Smooth muscle cell (in vitro differentiated cells): ENCODE measurements at regions not wholly inside any gene's neighbourhood (a gene's known extent, or its start where the extent isn't known, plus 50 kb on each side); places are given as distances from the start of the nearest gene placed in this dataset.
"Not testable (repeated sequence)": the region's sequence is repeated elsewhere in the genome, so short reads cannot be mapped to it uniquely, and the experiment has no call there.

Experiments
- DNase-seq: peaks from one replicate; lab custom pipeline; 2025; ENCODE audit not compliant: unreplicated experiment; lab: John Stamatoyannopoulos, UW
- H2AFZ ChIP-seq: fragments of 200-600 bp; sonication (generic); 2 replicates; pipeline ENCODE4 v1.6.0; 2016; ENCODE audit warnings: antibody characterized with exemption, low read depth, mild to moderate bottlenecking
- H3F3A ChIP-seq: fragments of 200-600 bp; sonication (generic); 2 replicates; pipeline ENCODE4 v1.6.0; 2017; ENCODE audit warnings: antibody characterized with exemption, low read depth
- H3K27ac ChIP-seq: fragments of 200-600 bp; sonication (generic); 2 replicates; pipeline ENCODE4 v1.5.1; 2016; ENCODE audit warnings: low read depth, mild to moderate bottlenecking
- H3K27me3 ChIP-seq: fragments of 200-600 bp; sonication (generic); 2 replicates; pipeline ENCODE4 v1.6.1; 2016; ENCODE audit warnings: low read depth, mild to moderate bottlenecking
- H3K36me3 ChIP-seq: fragments of 200-600 bp; sonication (generic); 2 replicates; pipeline ENCODE4 v1.5.1; 2016; ENCODE audit warnings: low read depth
- H3K4me1 ChIP-seq: fragments of 200-600 bp; sonication (generic); 2 replicates; pipeline ENCODE4 v1.5.1; 2016; ENCODE audit warnings: low read depth
- H3K4me2 ChIP-seq: fragments of 200-600 bp; sonication (generic); 2 replicates; pipeline ENCODE4 v1.6.0; 2016; ENCODE audit warnings: mild to moderate bottlenecking
- H3K4me3 ChIP-seq: fragments of 200-600 bp; sonication (generic); 2 replicates; pipeline ENCODE4 v1.5.1; 2016; ENCODE audit warnings: mild to moderate bottlenecking
- H3K79me2 ChIP-seq: fragments of 200-600 bp; sonication (generic); 2 replicates; pipeline ENCODE4 v1.6.0; 2016; ENCODE audit warnings: low read depth, mild to moderate bottlenecking
- H3K9ac ChIP-seq: fragments of 200-600 bp; sonication (generic); 2 replicates; pipeline ENCODE4 v1.6.0; 2016; ENCODE audit warnings: low read depth
- H3K9me3 ChIP-seq: fragments of 200-600 bp; sonication (generic); replicated peaks from 2 replicates; pipeline ENCODE4 v1.5.1; 2016; ENCODE audit warnings: low read depth
- H4K20me1 ChIP-seq: fragments of 200-600 bp; sonication (generic); 2 replicates; pipeline ENCODE4 v1.6.0; 2016; ENCODE audit warnings: low read depth
- CTCF ChIP-seq: fragments of 200-600 bp; sonication (generic); IDR thresholded peaks from 2 replicates; pipeline ENCODE4 v1.5.1; 2017; ENCODE audit warnings: borderline replicate concordance, mild to moderate bottlenecking, antibody characterized with exemption; ENCODE audit not compliant: insufficient read depth, poor library complexity, severe bottlenecking
- WGBS: methylation state at CpG from one replicate; pipeline ENCODE4 v1.1.7; 2016; ENCODE audit warnings: low lambda C conversion rate; 5-methylcytosine and 5-hydroxymethylcytosine counted together

- H3K79me2 ChIP-seq: no peaks in the 10 kb centered on the region
- H3K27ac ChIP-seq: no peak overlapping the region
- H3K9ac ChIP-seq: no peak overlapping the region
- H3K4me1 ChIP-seq: no peaks in the 10 kb centered on the region
- WGBS: 96% methylated on average over 18 of the region's 18 CpGs
- H3K36me3 ChIP-seq: no peaks in the 10 kb centered on the region
- H3K9me3 ChIP-seq: no peaks in the 10 kb centered on the region
- H3F3A ChIP-seq: no peaks in the 10 kb centered on the region
- no peak overlapping the region for H3K4me3 ChIP-seq
- TF ChIP-seq CTCF: no peak
- no peaks in the 10 kb centered on the region for H4K20me1 ChIP-seq
- peaks cover 3% of the 10 kb centered on the region for H3K27me3 ChIP-seq
- no peak for DNase-seq
- no peak overlapping the region for H2AFZ ChIP-seq
- no peak overlapping the region for H3K4me2 ChIP-seq
Observed at GRCh38 chr4:1544861-1545281, 138.6 kb upstream of the NKX1-1 start.

GRCh38 chr4:1544435-1544834 is 138.2 kb upstream of the NKX1-1 start:
- H3K9me3 ChIP-seq, H3K79me2 ChIP-seq, H3K4me1 ChIP-seq, H3K27me3 ChIP-seq, H4K20me1 ChIP-seq, H3K27ac ChIP-seq, H3K9ac ChIP-seq, H3F3A ChIP-seq, H2AFZ ChIP-seq, H3K36me3 ChIP-seq, H3K4me3 ChIP-seq, DNase-seq, H3K4me2 ChIP-seq: not testable (repeated sequence)
- 84% methylated on average over 21 of the region's 21 CpGs for WGBS

- Histone ChIP-seq H3K9ac (no peak overlapping the region), H3K27me3 (peaks cover 3% of the 10 kb centered on the region), H3K36me3 (no peaks in the 10 kb centered on the region), H3K9me3 (no peaks in the 10 kb centered on the region), H3K4me3 (no peak overlapping the region), H4K20me1 (no peaks in the 10 kb centered on the region), H3K79me2 (no peaks in the 10 kb centered on the region), H3K27ac (no peak overlapping the region), H3K4me2 (no peak overlapping the region), H3F3A (no peaks in the 10 kb centered on the region), H3K4me1 (no peaks in the 10 kb centered on the region), H2AFZ (no peak overlapping the region)
- WGBS: 85% methylated on average over 11 of the region's 11 CpGs
- no peak for TF ChIP-seq CTCF
- no peak for DNase-seq
Observed at GRCh38 chr4:1543976-1544375, 137.7 kb upstream of the NKX1-1 start.

GRCh38 chr4:1543561-1543960 is 137.3 kb upstream of the NKX1-1 start:
- no peak overlapping the region for H3K4me3 ChIP-seq
- no peaks in the 10 kb centered on the region for H3K36me3 ChIP-seq
- H2AFZ ChIP-seq: no peak overlapping the region
- DNase-seq: no peak
- peaks cover 3% of the 10 kb centered on the region for H3K27me3 ChIP-seq
- H3K79me2 ChIP-seq: no peaks in the 10 kb centered on the region
- no peaks in the 10 kb centered on the region for H3K9me3 ChIP-seq
- H3K4me2 ChIP-seq: no peak overlapping the region
- H4K20me1 ChIP-seq: no peaks in the 10 kb centered on the region
- no peak for TF ChIP-seq CTCF
- no peak overlapping the region for H3K27ac ChIP-seq
- H3K4me1 ChIP-seq: no peaks in the 10 kb centered on the region
- H3K9ac ChIP-seq: no peak overlapping the region
- WGBS: 93% methylated on average over 8 of the region's 8 CpGs
- H3F3A ChIP-seq: no peaks in the 10 kb centered on the region
